Erythroblast (primary cell): ENCODE measurements at regions not wholly inside any gene's neighbourhood (a gene's known extent, or its start where the extent isn't known, plus 50 kb on each side); places are given as distances from the start of the nearest gene placed in this dataset.

ENCODE experiments used
- DNase-seq, 2 experiments: peaks; one replicate each; lab custom pipeline; 2025; lab: John Stamatoyannopoulos, UW
- GATA1 ChIP-seq: IDR thresholded peaks from 2 replicates; pipeline ENCODE4 v1.6.1; 2011; ENCODE audit warnings: low read depth, mild to moderate bottlenecking, control low read depth, low read length, moderate library complexity
- POLR2A ChIP-seq: IDR thresholded peaks from 2 replicates; pipeline ENCODE4 v1.6.1; 2011; ENCODE audit warnings: mild to moderate bottlenecking, low read length

DNA sequence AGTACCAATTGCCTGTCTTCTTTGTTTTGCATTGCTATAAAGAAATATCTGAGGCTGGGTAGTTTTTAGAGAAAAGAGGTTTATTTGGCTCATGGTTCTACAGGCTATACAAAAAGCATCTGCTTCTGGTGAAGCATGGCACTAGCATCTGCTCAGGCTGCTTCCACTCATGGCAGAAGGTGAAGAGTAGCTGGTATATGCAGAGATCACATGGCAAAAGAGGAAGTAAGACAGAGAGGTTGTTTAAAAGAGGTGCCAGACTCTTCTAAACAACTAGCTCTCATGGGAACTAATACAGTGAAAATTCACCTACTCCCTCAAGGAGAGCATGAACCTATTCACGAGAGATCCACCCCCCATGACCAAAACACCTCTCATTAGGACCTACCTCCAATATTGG lies 56.7 kb upstream of the GUCA2B start:
- DNase-seq = no peak
- TF ChIP-seq GATA1 = no peak
- TF ChIP-seq POLR2A = no peak

DNA sequence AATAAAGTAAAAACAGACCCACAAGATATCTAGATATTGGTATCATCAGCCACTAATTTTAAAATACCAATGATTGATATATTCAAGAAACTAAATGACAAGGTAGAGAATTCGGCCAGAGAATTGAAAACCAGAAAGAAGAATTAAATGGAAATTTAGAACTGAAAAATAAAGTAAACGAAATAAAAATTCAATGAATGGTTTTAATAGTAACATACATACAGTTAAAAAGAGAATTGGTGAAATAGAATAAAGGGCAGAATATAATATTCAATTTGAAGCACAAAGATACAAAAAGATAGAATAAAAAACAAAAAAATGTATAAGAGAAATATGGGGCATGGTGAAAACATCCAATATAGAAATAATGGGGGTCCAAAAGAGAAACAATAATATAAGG lies 64.0 kb upstream of the GUCA2B start:
- TF ChIP-seq GATA1 (no peak), POLR2A (no peak)
- DNase-seq = no peak

DNA sequence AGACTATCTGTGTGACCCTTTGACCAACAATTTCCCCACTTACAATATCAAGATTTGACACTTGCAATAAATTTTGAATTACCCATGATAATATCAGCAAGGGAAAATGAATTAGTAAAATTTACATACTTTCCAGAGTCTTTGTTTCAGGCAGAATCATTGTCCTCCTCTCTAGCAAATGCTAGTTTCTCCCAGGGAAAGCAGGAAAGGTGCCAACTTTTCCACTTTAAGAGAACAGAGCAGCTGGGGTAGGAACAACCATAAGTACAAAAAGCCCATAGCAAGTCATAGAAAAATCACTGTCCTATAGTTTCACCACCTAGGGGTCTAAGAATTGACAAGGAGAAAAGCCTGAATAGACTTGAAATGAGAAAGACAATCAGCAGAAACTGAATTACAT lies 67.1 kb upstream of the GUCA2B start:
- DNase-seq = no peak
- TF ChIP-seq GATA1 (no peak), POLR2A (no peak)

DNA sequence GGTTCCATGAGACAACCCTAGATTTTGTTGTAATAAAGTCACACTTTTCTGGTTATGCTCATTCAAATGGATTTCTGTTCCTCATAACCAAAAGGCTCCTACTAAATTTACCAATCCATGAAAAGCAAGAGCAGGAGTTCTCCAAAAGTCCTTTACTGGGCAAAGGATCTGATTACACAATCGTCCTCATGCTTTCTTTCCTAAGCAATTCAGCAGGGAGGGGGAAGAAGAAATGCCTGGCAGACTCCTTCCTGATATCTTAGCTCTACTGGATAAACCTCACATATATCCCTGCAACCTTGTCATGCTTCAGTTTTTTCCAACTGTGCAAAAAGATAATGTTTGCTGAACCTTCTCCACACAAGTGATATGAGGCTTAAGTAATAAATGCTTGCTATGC lies 67.6 kb upstream of the GUCA2B start:
- TF ChIP-seq GATA1 (no peak), POLR2A (no peak)
- DNase-seq = no peak

DNA sequence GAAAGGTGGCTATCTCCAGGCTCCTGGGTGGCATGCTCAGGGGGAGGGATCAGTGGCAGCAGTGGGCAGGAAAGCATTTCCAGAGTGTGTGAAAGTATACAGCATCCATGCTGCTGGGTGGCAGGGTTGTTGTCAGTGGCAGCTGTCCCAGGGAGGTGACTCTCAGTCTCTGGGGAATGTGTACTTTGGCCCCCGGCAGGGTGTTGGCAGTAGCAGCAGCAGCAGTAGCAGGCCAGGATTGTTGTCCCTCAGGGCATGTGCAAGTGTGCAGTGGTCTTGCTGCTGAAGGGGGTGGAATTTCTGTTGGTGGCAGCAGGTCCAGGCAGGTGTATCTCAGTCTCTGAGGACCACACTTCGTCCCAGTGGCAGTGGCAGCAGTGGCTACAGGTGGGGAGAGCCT lies 71.7 kb upstream of the GUCA2B start:
- no peak for TF ChIP-seq POLR2A
- no peak for TF ChIP-seq GATA1
- no peak for DNase-seq

DNA sequence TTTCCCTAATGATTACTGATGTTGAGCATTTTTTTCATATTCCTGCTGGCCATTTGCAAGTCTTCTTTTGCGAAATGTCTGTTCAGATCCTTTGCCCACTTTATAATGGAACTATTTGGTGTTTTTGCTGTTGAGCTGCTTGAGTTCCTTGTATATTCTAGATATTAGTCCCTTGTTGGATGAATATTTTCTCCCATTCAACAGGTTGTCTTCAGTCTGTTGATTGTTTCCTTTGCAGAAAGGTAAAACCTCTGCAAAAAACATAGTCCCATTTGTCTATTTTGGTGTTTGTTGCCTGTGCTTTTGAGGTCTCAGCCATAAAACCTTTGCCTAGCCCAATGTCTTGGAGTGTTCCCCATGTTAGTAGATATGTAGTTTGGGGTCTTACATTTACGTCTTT lies 78.0 kb upstream of the GUCA2B start:
- DNase-seq = no peak
- no peak for TF ChIP-seq POLR2A
- no peak for TF ChIP-seq GATA1

- DNase-seq = no peak
- TF ChIP-seq POLR2A = no peak
- no peak for TF ChIP-seq GATA1
These were observed 82.2 kb upstream of the GUCA2B start for GRCh38 chr1:42070996-42071395.

DNA sequence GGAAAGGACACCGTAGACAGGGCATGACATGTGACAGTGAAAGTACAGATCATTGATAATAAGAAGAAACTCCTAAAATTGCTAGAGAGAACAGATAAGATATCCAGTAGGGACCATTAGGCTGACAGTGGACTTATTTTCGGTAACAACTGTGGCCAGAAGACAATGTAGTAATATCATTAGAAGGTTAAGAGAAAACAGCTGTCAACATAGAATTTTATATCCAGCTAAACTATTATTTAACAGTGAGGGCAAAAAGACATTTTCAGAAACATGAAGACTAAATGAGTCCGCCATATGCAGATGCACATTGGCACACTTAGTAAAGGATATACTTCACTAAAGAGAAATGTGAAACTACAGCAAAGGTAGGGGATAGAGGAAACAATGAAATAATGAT lies 95.4 kb upstream of the GUCA2B start:
- TF ChIP-seq POLR2A = no peak
- TF ChIP-seq GATA1 = no peak
- no peak for DNase-seq

GRCh38 chr1:42056460-42056859 lies 96.8 kb upstream of the GUCA2B start:
- TF ChIP-seq GATA1 (no peak), POLR2A (no peak)

GRCh38 chr1:42055061-42055460 lies 98.1 kb upstream of the GUCA2B start:
- TF ChIP-seq GATA1 (no peak), POLR2A (no peak)
- no peak for DNase-seq

More at GRCh38 chr1:42056460-42056859, 96.8 kb upstream of the GUCA2B start:
- DNase-seq = no peak

- no peak for TF ChIP-seq POLR2A
- TF ChIP-seq GATA1 = no peak
These were observed 101.0 kb upstream of the GUCA2B start for GRCh38 chr1:42052072-42052699.

GRCh38 chr1:42047508-42047880 lies 105.7 kb upstream of the GUCA2B start:
- TF ChIP-seq POLR2A (no peak), GATA1 (no peak)
- no peak for DNase-seq

More at GRCh38 chr1:42052072-42052699, 101.0 kb upstream of the GUCA2B start:
- no peak for DNase-seq

GRCh38 chr1:42046761-42047507 lies 106.3 kb upstream of the GUCA2B start:
- TF ChIP-seq POLR2A (no peak), GATA1 (no peak)
- DNase-seq = no peak

DNA sequence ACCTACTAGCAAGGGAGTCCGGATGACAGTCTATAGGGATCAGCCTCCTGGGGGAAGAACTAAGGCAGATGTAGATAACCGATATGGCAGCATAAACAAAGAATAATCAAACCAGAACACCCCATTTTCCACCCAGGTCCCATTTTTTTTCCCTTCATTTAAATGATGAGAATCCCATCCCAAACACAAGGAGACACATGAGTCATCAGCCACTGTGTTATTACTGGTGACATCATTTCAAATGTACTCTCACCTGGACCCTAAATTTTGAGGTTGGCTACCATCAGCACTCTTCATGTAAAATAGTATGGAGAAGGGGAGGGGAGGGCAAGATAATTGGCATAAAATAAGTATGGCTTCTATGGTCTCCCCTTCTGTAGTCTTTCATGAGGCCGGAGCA lies 108.9 kb upstream of the GUCA2B start:
- TF ChIP-seq GATA1 (no peak), POLR2A (no peak)
- no peak for DNase-seq

DNA sequence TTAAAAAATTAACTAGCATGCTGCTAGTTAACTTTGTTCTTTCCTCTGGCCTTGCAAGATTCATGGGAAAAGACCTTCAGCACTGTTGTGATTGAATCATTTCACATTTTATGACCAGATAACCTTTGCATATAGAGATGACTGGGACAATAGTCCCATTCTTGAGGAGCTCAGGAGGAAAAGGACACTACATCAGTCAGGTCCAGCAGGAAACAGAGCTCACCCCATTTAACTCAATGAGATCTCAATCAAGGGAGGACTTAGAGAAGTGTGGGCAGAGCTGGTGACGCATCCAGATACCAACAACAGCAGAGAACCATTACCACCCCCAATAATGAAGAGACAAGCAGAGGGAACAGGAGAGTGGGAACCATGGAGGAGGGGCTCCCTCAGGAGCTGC lies 109.4 kb upstream of the GUCA2B start:
- DNase-seq = no peak

More for the DNA sequence above, 109.4 kb upstream of the GUCA2B start:
- TF ChIP-seq POLR2A (no peak), GATA1 (no peak)
